Stimulated activated CD8-positive, alpha-beta memory T cell treated with anti-CD3 and anti-CD28 coated beads, Interleukin-15, amount 100 ng/mL, for 4 hours (primary cell): ENCODE measurements at regions not wholly inside any gene's neighbourhood (a gene's known extent, or its start where the extent isn't known, plus 50 kb on each side); places are given as distances from the start of the nearest gene placed in this dataset.
"Not testable (repeated sequence)": the region's sequence is repeated elsewhere in the genome, so short reads cannot be mapped to it uniquely, and the experiment has no call there.

Experiments
- DNase-seq, 2 donors: peaks; one replicate each; pipeline ENCODE4 v3.0.0-alpha.2; 2020; ENCODE audit warnings: low read depth in 2 of 2

GRCh38 chr22:23381661-23382427 lies 198.2 kb downstream of the IGLL1 start:
- DNase-seq: no peak

GRCh38 chr22:23380911-23381310 lies 199.2 kb downstream of the IGLL1 start:
- no peak for DNase-seq

GRCh38 chr22:23380230-23380573 lies 199.9 kb downstream of the IGLL1 start:
- no peak for DNase-seq

GRCh38 chr22:23379540-23380229 lies 199.4 kb downstream of the BCR start:
- not testable (repeated sequence) for DNase-seq

- no peak for DNase-seq
These were observed 197.5 kb downstream of the BCR start for GRCh38 chr22:23377767-23378166.

GRCh38 chr22:23376256-23376655 lies 195.9 kb downstream of the BCR start:
- no peak for DNase-seq

- DNase-seq: no peak
These were observed 194.9 kb downstream of the BCR start for GRCh38 chr22:23375031-23375827.

- DNase-seq: no peak
These were observed 193.3 kb downstream of the BCR start for GRCh38 chr22:23373601-23374000.

- DNase-seq: no peak
These were observed 189.9 kb downstream of the BCR start for GRCh38 chr22:23370251-23370650.

- no peak for DNase-seq
These were observed 188.9 kb downstream of the BCR start for GRCh38 chr22:23369054-23369685.
